HUES6 (cell line): ENCODE measurements at regions not wholly inside any gene's neighbourhood (a gene's known extent, or its start where the extent isn't known, plus 50 kb on each side); places are given as distances from the start of the nearest gene placed in this dataset.
"Not testable (repeated sequence)": the region's sequence is repeated elsewhere in the genome, so short reads cannot be mapped to it uniquely, and the experiment has no call there.

Experiments
- H3K27ac ChIP-seq: 2 replicates; pipeline ENCODE4 v1.7.0; 2013; ENCODE audit warnings: low read depth, mild to moderate bottlenecking, low read length, inconsistent platforms
- H3K27me3 ChIP-seq: 2 replicates; pipeline ENCODE4 v1.6.1; 2013; ENCODE audit warnings: low read length; ENCODE audit not compliant: control insufficient read depth, insufficient read depth
- H3K36me3 ChIP-seq: 2 replicates; pipeline ENCODE4 v1.6.1; 2013; ENCODE audit warnings: low read length; ENCODE audit not compliant: control insufficient read depth, insufficient read depth
- H3K4me1 ChIP-seq: 2 replicates; pipeline ENCODE4 v1.6.1; 2013; ENCODE audit warnings: low read length; ENCODE audit not compliant: control insufficient read depth, insufficient read depth
- H3K4me3 ChIP-seq: 2 replicates; pipeline ENCODE4 v1.5.1; 2013; ENCODE audit warnings: low read depth, low read length
- H3K9ac ChIP-seq: one replicate; pipeline ENCODE4 v1.6.1; 2013; ENCODE audit warnings: mild to moderate bottlenecking, low read length
- H3K9me3 ChIP-seq: 2 replicates; pipeline ENCODE4 v1.6.1; 2013; ENCODE audit warnings: low read depth, low read length; ENCODE audit not compliant: control insufficient read depth, insufficient read depth

- Histone ChIP-seq H3K27ac (no peak overlapping the region), H3K9ac (no peak overlapping the region), H3K4me3 (no peak overlapping the region), H3K9me3 (peaks cover 58% of the 10 kb centered on the region), H3K36me3 (peaks cover 20% of the 10 kb centered on the region; the same call in 1 of the 2 replicates), H3K4me1 (peaks cover 4% of the 10 kb centered on the region; the same call in 1 of the 2 replicates), H3K27me3 (no peaks in the 10 kb centered on the region)
Measured at GRCh38 chrX:63428348-63428747, 77.2 kb upstream of the SPIN4 start.

- no peak overlapping the region for H3K9ac ChIP-seq
- H3K36me3 ChIP-seq: peaks cover 20% of the 10 kb centered on the region; the same call in 1 of the 2 replicates
- no peak overlapping the region for H3K4me3 ChIP-seq
- H3K27me3 ChIP-seq: no peaks in the 10 kb centered on the region
- H3K9me3 ChIP-seq: peaks cover 45% of the 10 kb centered on the region
- peaks cover 4% of the 10 kb centered on the region; the same call in 1 of the 2 replicates for H3K4me1 ChIP-seq
- no peak overlapping the region for H3K27ac ChIP-seq
Measured at GRCh38 chrX:63426519-63426918, 75.4 kb upstream of the SPIN4 start.

- Histone ChIP-seq H3K36me3 (peaks cover 17% of the 10 kb centered on the region; the same call in 1 of the 2 replicates), H3K4me3 (no peak overlapping the region), H3K27ac (no peak overlapping the region), H3K9me3 (peaks cover 35% of the 10 kb centered on the region), H3K27me3 (no peaks in the 10 kb centered on the region), H3K4me1 (peaks cover 4% of the 10 kb centered on the region; the same call in 1 of the 2 replicates), H3K9ac (no peak overlapping the region)
Measured at GRCh38 chrX:63424063-63424462, 72.9 kb upstream of the SPIN4 start.

- no peak overlapping the region for H3K4me3 ChIP-seq
- no peak overlapping the region for H3K9ac ChIP-seq
- peaks cover under 1% of the 10 kb centered on the region; the same call in 1 of the 2 replicates for H3K4me1 ChIP-seq
- no peaks in the 10 kb centered on the region for H3K27me3 ChIP-seq
- H3K9me3 ChIP-seq: peaks cover 15% of the 10 kb centered on the region
- H3K36me3 ChIP-seq: peaks cover 7% of the 10 kb centered on the region; the same call in 1 of the 2 replicates
- no peak overlapping the region for H3K27ac ChIP-seq
Measured at GRCh38 chrX:63421411-63421810, 70.3 kb upstream of the SPIN4 start.

- Histone ChIP-seq H3K9me3 (0 out of 2 replicates have a peak, but pooled peaks cover 4% of the 10 kb centered on the region), H3K4me3 (no peak overlapping the region), H3K4me1 (no peaks in the 10 kb centered on the region), H3K36me3 (no peaks in the 10 kb centered on the region), H3K27me3 (no peaks in the 10 kb centered on the region), H3K27ac (no peak overlapping the region), H3K9ac (no peak overlapping the region)
Measured at GRCh38 chrX:63418211-63418610, 67.1 kb upstream of the SPIN4 start.

- 0 out of 2 replicates have a peak, but pooled peaks cover 4% of the 10 kb centered on the region for H3K9me3 ChIP-seq
- no peak overlapping the region for H3K4me3 ChIP-seq
- H3K27ac ChIP-seq: no peak overlapping the region
- no peaks in the 10 kb centered on the region for H3K36me3 ChIP-seq
- no peaks in the 10 kb centered on the region for H3K27me3 ChIP-seq
- no peaks in the 10 kb centered on the region for H3K4me1 ChIP-seq
- no peak overlapping the region for H3K9ac ChIP-seq
Measured at GRCh38 chrX:63417649-63418048, 66.5 kb upstream of the SPIN4 start.

GRCh38 chrX:63409934-63410333 lies 58.8 kb upstream of the SPIN4 start:
- H3K27ac ChIP-seq, H3K9ac ChIP-seq, H3K4me1 ChIP-seq, H3K27me3 ChIP-seq, H3K4me3 ChIP-seq, H3K36me3 ChIP-seq: not testable (repeated sequence)
- H3K9me3 ChIP-seq: peaks cover 38% of the 10 kb centered on the region

- no peaks in the 10 kb centered on the region for H3K27me3 ChIP-seq
- no peak overlapping the region for H3K4me3 ChIP-seq
- no peak overlapping the region for H3K9ac ChIP-seq
- no peaks in the 10 kb centered on the region for H3K36me3 ChIP-seq
- peaks cover 9% of the 10 kb centered on the region for H3K4me1 ChIP-seq
- H3K27ac ChIP-seq: peak overlapping the region; percentile 88
- H3K9me3 ChIP-seq: peaks cover 48% of the 10 kb centered on the region
Measured at GRCh38 chrX:63408050-63408449, 56.9 kb upstream of the SPIN4 start.

- Histone ChIP-seq H3K4me3 (no peak overlapping the region), H3K9ac (no peak overlapping the region), H3K9me3 (peaks cover 54% of the 10 kb centered on the region), H3K36me3 (no peaks in the 10 kb centered on the region), H3K27me3 (no peaks in the 10 kb centered on the region), H3K4me1 (peaks cover 9% of the 10 kb centered on the region), H3K27ac (no peak overlapping the region)
Measured at GRCh38 chrX:63404332-63404731, 53.2 kb upstream of the SPIN4 start.

- H3K4me3 ChIP-seq: no peak overlapping the region
- no peaks in the 10 kb centered on the region for H3K4me1 ChIP-seq
- H3K36me3 ChIP-seq: no peaks in the 10 kb centered on the region
- H3K9ac ChIP-seq: no peak overlapping the region
- H3K27ac ChIP-seq: no peak overlapping the region
- H3K9me3 ChIP-seq: peaks cover 56% of the 10 kb centered on the region
- no peaks in the 10 kb centered on the region for H3K27me3 ChIP-seq
Measured at GRCh38 chrX:63402106-63402505, 51.0 kb upstream of the SPIN4 start.
